ENCODE measurements at regions not wholly inside any gene's neighbourhood (a gene's known extent, or its start where the extent isn't known, plus 50 kb on each side); places are given as distances from the start of the nearest gene placed in this dataset.

GRCh38 chr1:118578276-118578675, 393.2 kb upstream of the SPAG17 start:
- no peak for TF ChIP-seq EZH2 (IDR thresholded peaks at IDR 0.05; ENCODE audit: insufficient read depth, poor library complexity, severe bottlenecking)
- TF ChIP-seq EZH2phosphoT487 (IDR thresholded peaks at IDR 0.05; ENCODE audit: insufficient read depth, low read depth) = no peak

Measured in GM23248 (cell line).